Panc1 (cell line): ENCODE measurements at regions not wholly inside any gene's neighbourhood (a gene's known extent, or its start where the extent isn't known, plus 50 kb on each side); places are given as distances from the start of the nearest gene placed in this dataset.

Source experiments
- ATAC-seq: fragments of 200-7000 bp; cut with Tn5 transposase; 2 replicates; pipeline ENCODE4 v1.9.1; 2020; ENCODE audit warnings: mild to moderate bottlenecking, moderate library complexity
- BruUV-seq: library from RNA; stranded (reverse); fragments of 400-500 nt; replicated peaks from 2 replicates; lab custom pipeline; 2021; lab: Mats Ljungman, UMichigan
- CTCF ChIA-PET: fragments of 300-600 bp; sonication (Branson Sonifier 250); formaldehyde crosslinking; loops from one replicate; lab custom pipeline; 2022; ENCODE audit warnings: antibody characterized with exemption; lab: Charles Lee
- POLR2A ChIA-PET: fragments of 300-600 bp; sonication (Branson Sonifier 250); formaldehyde crosslinking; loops from one replicate; lab custom pipeline; 2022; ENCODE audit warnings: antibody characterized with exemption; lab: Charles Lee
- DNase-seq: peaks from one replicate; pipeline ENCODE4 v3.0.0-alpha.2; 2010; ENCODE audit warnings: low read depth, low spot score
- H3K27ac ChIP-seq: 2 replicates; pipeline ENCODE4 v1.5.1; 2011; ENCODE audit warnings: mild to moderate bottlenecking, low read length, inconsistent platforms
- H3K27me3 ChIP-seq: fragments of 200-500 bp; sonication (Bioruptor generic); 2 replicates; pipeline ENCODE4 v1.6.0; 2014; ENCODE audit warnings: low read length, inconsistent platforms; ENCODE audit not compliant: control insufficient read depth, insufficient read depth
- H3K36me3 ChIP-seq: fragments of 200-500 bp; sonication (Bioruptor generic); 2 replicates; pipeline ENCODE4 v1.5.1; 2014; ENCODE audit warnings: inconsistent platforms, mild to moderate bottlenecking, low read length, moderate library complexity; ENCODE audit not compliant: control insufficient read depth, insufficient read depth
- H3K4me1 ChIP-seq: 2 replicates; pipeline ENCODE4 v1.5.1; 2011; ENCODE audit warnings: inconsistent platforms, mild to moderate bottlenecking, low read length, moderate library complexity; ENCODE audit not compliant: control insufficient read depth, insufficient read depth
- H3K4me3 ChIP-seq, 2 experiments: 2 replicates each; pipeline ENCODE4 v1.5.1; 2011 to 2012; ENCODE audit warnings: low read depth in 2 of 2, low read length in 2 of 2, mild to moderate bottlenecking in 2 of 2, inconsistent platforms in 1 of 2, moderate library complexity in 1 of 2
- H3K9me3 ChIP-seq: fragments of 200-500 bp; sonication (Bioruptor generic); 2 replicates; pipeline ENCODE4 v1.5.1; 2014; ENCODE audit warnings: low read depth, mild to moderate bottlenecking, inconsistent platforms, low read length, moderate library complexity; ENCODE audit not compliant: control insufficient read depth, insufficient read depth
- POLR2AphosphoS5 ChIP-seq: IDR thresholded peaks from 2 replicates; pipeline ENCODE4 v1.6.1; 2012; ENCODE audit warnings: mild to moderate bottlenecking, low read depth, low read length, moderate library complexity
- SIN3A ChIP-seq: IDR thresholded peaks from 2 replicates; pipeline ENCODE4 v1.6.1; 2012; ENCODE audit warnings: low read depth, mild to moderate bottlenecking, low read length, moderate library complexity, borderline replicate concordance; ENCODE audit not compliant: insufficient read depth
- TCF7L2 ChIP-seq: IDR thresholded peaks from 2 replicates; pipeline ENCODE4 v1.6.1; 2011; ENCODE audit warnings: mild to moderate bottlenecking, low read depth, low read length, inconsistent platforms
- in situ Hi-C: cut with HindIII; loops from 2 replicates; pipeline ENCODE4 v1.10.0; 2016; ENCODE audit warnings: low sequenced_read_pairs, low pct_unique_long_range_greater_than_20kb
- intact Hi-C: fragments of 100-400 bp; cut with micrococcal nuclease; formaldehyde crosslinking; loops from one replicate; pipeline ENCODE4 v1.10.0; 2022; ENCODE audit not compliant: unreplicated experiment
- TF ChIP-seq, protein P1 (sequence below): fragments of 450-650 bp; IDR thresholded peaks from 2 replicates; pipeline ENCODE4 v1.5.1; 2017; ENCODE audit warnings: mild to moderate bottlenecking
- TF ChIP-seq, protein P2 (sequence below), 2 experiments: IDR thresholded peaks; 2 replicates each; pipeline ENCODE4 v1.6.1; 2011 to 2012; ENCODE audit warnings: low read depth in 2 of 2, control low read depth in 1 of 2, low read length in 1 of 2, mild to moderate bottlenecking in 1 of 2, moderate library complexity in 1 of 2; ENCODE audit not compliant: insufficient read depth in 1 of 2

DNA sequence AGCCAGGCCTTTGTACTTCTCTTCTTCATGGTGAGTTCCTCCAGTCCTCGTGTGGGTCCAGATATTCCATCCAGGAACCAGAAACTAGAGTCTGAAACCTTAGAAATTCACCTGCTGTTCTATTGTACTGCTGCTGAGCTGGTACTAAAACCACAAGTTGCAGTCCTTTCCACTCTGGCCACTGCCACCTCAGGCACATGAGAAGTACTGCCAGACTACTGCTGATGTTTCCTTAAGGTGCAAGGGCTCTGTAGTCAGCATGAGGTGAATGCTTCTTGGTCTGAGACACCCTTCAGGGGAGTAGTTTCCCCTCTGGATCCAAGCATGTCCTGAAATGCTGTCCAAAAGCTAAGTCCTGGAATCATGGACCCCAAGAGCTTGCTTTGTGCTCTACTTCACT is 399.6 kb upstream of the CT83 start:
- H3K27me3 ChIP-seq, result no peaks in the 10 kb centered on the region
- in situ Hi-C loops (no loop called here), intact Hi-C loops (no loop called here)
- H3K4me3 ChIP-seq, result no peak overlapping the region
- no TSS peak for BruUV-seq
- POLR2A ChIA-PET, result no interaction called here
- H3K27ac ChIP-seq, result no peak overlapping the region
- no peaks in the 10 kb centered on the region for H3K4me1 ChIP-seq
- CTCF ChIA-PET, result no interaction called here
- H3K9me3 ChIP-seq, result no peaks in the 10 kb centered on the region
- ATAC-seq (no peak), DNase-seq (no peak)
- H3K36me3 ChIP-seq, result no peaks in the 10 kb centered on the region
- TF ChIP-seq, protein P1, sequence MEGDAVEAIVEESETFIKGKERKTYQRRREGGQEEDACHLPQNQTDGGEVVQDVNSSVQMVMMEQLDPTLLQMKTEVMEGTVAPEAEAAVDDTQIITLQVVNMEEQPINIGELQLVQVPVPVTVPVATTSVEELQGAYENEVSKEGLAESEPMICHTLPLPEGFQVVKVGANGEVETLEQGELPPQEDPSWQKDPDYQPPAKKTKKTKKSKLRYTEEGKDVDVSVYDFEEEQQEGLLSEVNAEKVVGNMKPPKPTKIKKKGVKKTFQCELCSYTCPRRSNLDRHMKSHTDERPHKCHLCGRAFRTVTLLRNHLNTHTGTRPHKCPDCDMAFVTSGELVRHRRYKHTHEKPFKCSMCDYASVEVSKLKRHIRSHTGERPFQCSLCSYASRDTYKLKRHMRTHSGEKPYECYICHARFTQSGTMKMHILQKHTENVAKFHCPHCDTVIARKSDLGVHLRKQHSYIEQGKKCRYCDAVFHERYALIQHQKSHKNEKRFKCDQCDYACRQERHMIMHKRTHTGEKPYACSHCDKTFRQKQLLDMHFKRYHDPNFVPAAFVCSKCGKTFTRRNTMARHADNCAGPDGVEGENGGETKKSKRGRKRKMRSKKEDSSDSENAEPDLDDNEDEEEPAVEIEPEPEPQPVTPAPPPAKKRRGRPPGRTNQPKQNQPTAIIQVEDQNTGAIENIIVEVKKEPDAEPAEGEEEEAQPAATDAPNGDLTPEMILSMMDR, result no peak
- TF ChIP-seq SIN3A (no peak), TCF7L2 (no peak), POLR2AphosphoS5 (no peak)
- TF ChIP-seq, protein P2, sequence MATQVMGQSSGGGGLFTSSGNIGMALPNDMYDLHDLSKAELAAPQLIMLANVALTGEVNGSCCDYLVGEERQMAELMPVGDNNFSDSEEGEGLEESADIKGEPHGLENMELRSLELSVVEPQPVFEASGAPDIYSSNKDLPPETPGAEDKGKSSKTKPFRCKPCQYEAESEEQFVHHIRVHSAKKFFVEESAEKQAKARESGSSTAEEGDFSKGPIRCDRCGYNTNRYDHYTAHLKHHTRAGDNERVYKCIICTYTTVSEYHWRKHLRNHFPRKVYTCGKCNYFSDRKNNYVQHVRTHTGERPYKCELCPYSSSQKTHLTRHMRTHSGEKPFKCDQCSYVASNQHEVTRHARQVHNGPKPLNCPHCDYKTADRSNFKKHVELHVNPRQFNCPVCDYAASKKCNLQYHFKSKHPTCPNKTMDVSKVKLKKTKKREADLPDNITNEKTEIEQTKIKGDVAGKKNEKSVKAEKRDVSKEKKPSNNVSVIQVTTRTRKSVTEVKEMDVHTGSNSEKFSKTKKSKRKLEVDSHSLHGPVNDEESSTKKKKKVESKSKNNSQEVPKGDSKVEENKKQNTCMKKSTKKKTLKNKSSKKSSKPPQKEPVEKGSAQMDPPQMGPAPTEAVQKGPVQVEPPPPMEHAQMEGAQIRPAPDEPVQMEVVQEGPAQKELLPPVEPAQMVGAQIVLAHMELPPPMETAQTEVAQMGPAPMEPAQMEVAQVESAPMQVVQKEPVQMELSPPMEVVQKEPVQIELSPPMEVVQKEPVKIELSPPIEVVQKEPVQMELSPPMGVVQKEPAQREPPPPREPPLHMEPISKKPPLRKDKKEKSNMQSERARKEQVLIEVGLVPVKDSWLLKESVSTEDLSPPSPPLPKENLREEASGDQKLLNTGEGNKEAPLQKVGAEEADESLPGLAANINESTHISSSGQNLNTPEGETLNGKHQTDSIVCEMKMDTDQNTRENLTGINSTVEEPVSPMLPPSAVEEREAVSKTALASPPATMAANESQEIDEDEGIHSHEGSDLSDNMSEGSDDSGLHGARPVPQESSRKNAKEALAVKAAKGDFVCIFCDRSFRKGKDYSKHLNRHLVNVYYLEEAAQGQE (IDR thresholded peaks at IDR 0.05; ENCODE audit: insufficient read depth in 1 of 2, low read depth in 2 of 2, low read length in 1 of 2), result no peak

DNA sequence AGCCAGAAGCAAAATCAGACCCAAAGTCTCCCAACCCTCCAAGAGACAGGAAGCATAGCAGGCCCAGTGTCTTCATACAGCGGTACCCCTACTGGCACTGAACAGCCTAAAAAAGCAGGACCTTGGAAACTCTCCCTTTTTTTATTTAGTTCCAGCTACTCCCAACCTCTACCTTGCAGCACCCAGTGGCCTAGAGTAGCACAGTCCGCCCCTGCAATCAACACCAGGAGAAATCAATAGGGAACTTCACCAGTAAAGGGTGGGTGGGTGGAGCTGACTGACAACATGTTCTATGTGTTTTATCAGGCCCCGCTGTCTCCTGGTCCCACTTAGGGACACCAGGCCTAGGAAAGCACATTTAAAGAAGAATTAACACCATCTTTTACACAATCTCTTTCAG is 378.5 kb upstream of the CT83 start:
- in situ Hi-C loops, result no loop called here
- H3K36me3 ChIP-seq, result no peaks in the 10 kb centered on the region
- POLR2A ChIA-PET, result no interaction called here

More for the DNA sequence above, 378.5 kb upstream of the CT83 start:
- no peaks in the 10 kb centered on the region for H3K27me3 ChIP-seq
- no peak overlapping the region for H3K27ac ChIP-seq
- intact Hi-C loops, result no loop called here
- TF ChIP-seq, protein P1, result no peak
- TF ChIP-seq POLR2AphosphoS5 (no peak), SIN3A (no peak), TCF7L2 (no peak)
- TF ChIP-seq, protein P2 (IDR thresholded peaks at IDR 0.05; ENCODE audit: insufficient read depth in 1 of 2, low read depth in 2 of 2, low read length in 1 of 2), result no peak
- no peak for DNase-seq
- BruUV-seq, result no TSS peak
- no peaks in the 10 kb centered on the region for H3K9me3 ChIP-seq
- ATAC-seq, result no peak
- no peak overlapping the region for H3K4me3 ChIP-seq
- CTCF ChIA-PET, result no interaction called here
- H3K4me1 ChIP-seq, result no peaks in the 10 kb centered on the region
